ENCODE measurements at regions not wholly inside any gene's neighbourhood (a gene's known extent, or its start where the extent isn't known, plus 50 kb on each side); places are given as distances from the start of the nearest gene placed in this dataset.

DNA sequence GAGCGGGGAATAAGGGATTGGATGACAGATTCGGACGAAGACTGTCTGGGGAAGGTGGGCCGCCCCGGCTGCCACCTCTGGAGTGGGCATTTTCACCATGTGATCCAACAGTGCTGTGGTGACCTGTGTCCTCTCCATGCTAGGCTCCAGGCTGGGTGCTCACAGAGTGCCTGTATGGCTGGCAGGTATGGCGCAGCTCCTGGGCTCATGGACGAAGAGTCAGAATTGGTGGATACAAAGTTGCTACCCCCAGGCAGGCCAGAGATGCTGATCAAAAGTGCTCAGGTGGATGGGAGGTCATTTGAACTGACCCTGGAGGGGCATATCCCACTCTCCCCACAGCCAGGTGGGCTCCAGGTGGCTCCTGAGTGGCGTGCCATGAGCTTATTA, 111.3 kb upstream of the UQCRFS1 start:
- no peaks in the 10 kb centered on the region for H3K36me3 ChIP-seq
- WGBS, 2 donors: 87 to 90% methylated on average over 8 of the region's 8 CpGs
- H3K4me1 ChIP-seq: no peaks in the 10 kb centered on the region
- DNase-seq (no peak), ATAC-seq (ENCODE audit: low FRiP score in 2 of 2) (no peak)
- no peaks in the 10 kb centered on the region for H3K27me3 ChIP-seq
- TF ChIP-seq EP300 (IDR thresholded peaks at IDR 0.05) (no peak), POLR2A (IDR thresholded peaks at IDR 0.05) (no peak), POLR2AphosphoS5 (IDR thresholded peaks at IDR 0.05) (no peak)
- TF ChIP-seq, protein P1, sequence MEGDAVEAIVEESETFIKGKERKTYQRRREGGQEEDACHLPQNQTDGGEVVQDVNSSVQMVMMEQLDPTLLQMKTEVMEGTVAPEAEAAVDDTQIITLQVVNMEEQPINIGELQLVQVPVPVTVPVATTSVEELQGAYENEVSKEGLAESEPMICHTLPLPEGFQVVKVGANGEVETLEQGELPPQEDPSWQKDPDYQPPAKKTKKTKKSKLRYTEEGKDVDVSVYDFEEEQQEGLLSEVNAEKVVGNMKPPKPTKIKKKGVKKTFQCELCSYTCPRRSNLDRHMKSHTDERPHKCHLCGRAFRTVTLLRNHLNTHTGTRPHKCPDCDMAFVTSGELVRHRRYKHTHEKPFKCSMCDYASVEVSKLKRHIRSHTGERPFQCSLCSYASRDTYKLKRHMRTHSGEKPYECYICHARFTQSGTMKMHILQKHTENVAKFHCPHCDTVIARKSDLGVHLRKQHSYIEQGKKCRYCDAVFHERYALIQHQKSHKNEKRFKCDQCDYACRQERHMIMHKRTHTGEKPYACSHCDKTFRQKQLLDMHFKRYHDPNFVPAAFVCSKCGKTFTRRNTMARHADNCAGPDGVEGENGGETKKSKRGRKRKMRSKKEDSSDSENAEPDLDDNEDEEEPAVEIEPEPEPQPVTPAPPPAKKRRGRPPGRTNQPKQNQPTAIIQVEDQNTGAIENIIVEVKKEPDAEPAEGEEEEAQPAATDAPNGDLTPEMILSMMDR (IDR thresholded peaks at IDR 0.05): no peak
- no peak overlapping the region for H3K27ac ChIP-seq
- H3K4me3 ChIP-seq: no peak overlapping the region
- no peaks in the 10 kb centered on the region for H3K9me3 ChIP-seq

DNA sequence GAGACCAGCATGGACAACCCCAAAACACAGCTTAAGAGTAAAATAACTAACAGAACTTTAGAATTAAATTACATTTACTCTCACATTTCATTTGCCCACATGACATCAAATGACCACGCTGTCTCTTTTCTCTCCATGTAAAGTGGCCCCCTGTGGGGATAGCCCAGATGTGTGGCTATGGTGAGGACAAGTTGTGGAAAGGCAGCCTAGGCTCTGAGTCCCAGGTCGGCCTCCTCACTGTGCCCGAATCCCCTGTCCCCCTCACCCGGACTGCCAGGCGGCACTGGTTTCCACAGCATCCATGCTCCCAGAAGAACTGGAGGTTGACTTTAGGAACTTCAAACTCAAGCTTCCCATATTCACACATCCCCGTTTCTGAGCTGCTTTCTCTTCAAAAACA, 111.8 kb upstream of the UQCRFS1 start:
- Histone ChIP-seq H3K36me3 (no peaks in the 10 kb centered on the region), H3K4me3 (no peak overlapping the region), H3K4me1 (no peaks in the 10 kb centered on the region), H3K9me3 (no peaks in the 10 kb centered on the region), H3K27ac (no peak overlapping the region), H3K27me3 (no peaks in the 10 kb centered on the region)
- TF ChIP-seq EP300 (IDR thresholded peaks at IDR 0.05) (no peak), POLR2A (IDR thresholded peaks at IDR 0.05) (no peak), POLR2AphosphoS5 (IDR thresholded peaks at IDR 0.05) (no peak)
- TF ChIP-seq, protein P1 (IDR thresholded peaks at IDR 0.05): no peak
- ATAC-seq (ENCODE audit: low FRiP score in 2 of 2): no peak
- no peak for DNase-seq
- WGBS, 2 donors: 81 to 84% methylated on average over 6 of the region's 6 CpGs

DNA sequence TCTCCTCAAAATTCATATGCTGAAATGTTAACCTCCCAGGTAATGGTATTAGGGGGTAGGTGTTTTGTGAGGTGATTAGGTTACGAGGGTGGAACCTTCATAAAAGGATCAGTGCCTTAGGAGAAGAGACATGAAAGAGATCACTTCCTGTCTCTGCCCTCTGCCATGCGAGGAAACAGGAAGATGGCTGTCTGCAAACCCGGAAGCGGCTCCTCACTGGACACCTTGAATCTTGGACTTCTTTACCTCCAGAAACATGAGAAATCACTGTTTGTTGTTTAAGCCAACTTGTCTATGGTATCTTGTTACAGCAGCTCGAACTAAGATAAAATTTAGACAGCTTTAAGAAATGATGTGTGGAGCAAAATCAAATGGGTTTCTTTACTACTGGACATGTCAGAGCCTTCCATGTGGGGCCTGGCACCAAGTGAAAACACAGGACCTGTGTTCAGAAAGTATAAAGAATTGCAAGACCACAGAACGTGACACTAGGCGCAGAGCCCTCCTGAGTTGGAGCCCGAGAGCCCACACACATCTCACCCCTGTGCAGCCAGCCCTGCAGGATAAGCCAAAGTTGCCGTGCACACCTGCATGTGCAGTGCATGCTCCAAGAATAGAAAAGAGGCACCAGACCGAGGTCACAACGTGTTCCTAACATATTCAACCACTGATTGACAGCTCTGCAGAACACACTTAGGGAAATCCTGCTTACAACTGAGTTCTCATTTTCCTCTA, 112.5 kb upstream of the UQCRFS1 start:
- ATAC-seq (ENCODE audit: low FRiP score in 2 of 2) (no peak), DNase-seq (no peak)
- 63 to 66% methylated on average over 11 of the region's 11 CpGs for WGBS, 2 donors
- Histone ChIP-seq H3K36me3 (no peaks in the 10 kb centered on the region), H3K27ac (no peak overlapping the region), H3K4me1 (no peaks in the 10 kb centered on the region), H3K9me3 (no peaks in the 10 kb centered on the region), H3K27me3 (no peaks in the 10 kb centered on the region), H3K4me3 (no peak overlapping the region)
- TF ChIP-seq, protein P1 (IDR thresholded peaks at IDR 0.05): no peak
- TF ChIP-seq POLR2AphosphoS5 (IDR thresholded peaks at IDR 0.05): no peak
- TF ChIP-seq POLR2A (IDR thresholded peaks at IDR 0.05): no peak
- no peak for TF ChIP-seq EP300 (IDR thresholded peaks at IDR 0.05)

DNA sequence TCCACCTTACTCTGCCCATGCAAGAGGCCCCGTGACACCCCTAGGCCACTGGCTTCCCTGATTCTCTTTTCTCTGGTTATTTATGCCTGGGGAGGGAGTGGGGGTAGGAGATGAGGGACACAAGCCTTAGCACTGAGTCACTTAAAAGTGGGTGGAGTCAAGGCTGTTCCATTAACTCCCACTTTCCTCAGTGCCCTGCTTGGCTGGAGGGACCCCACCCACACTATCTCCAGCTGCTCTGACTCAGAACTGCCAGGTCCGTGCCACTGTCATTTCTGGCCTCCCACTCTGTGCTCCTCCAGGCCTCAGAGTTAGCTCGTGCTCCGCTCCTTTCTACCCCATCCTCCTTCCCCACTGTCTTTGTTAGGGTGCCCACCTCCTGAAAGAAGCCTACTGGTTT, 113.4 kb upstream of the UQCRFS1 start:
- ATAC-seq (ENCODE audit: low FRiP score in 2 of 2): no peak
- Histone ChIP-seq H3K4me3 (no peak overlapping the region), H3K4me1 (no peaks in the 10 kb centered on the region), H3K27me3 (no peaks in the 10 kb centered on the region), H3K36me3 (no peaks in the 10 kb centered on the region), H3K27ac (no peak overlapping the region), H3K9me3 (no peaks in the 10 kb centered on the region)
- TF ChIP-seq POLR2A (IDR thresholded peaks at IDR 0.05): no peak
- TF ChIP-seq EP300 (IDR thresholded peaks at IDR 0.05): no peak
- TF ChIP-seq POLR2AphosphoS5 (IDR thresholded peaks at IDR 0.05): no peak
- TF ChIP-seq, protein P1 (IDR thresholded peaks at IDR 0.05): no peak
- no peak for DNase-seq
- 72 to 86% methylated on average over 3 to 4 of the region's 4 CpGs for WGBS, 2 donors
